ENCODE measurements at regions not wholly inside any gene's neighbourhood (a gene's known extent, or its start where the extent isn't known, plus 50 kb on each side); places are given as distances from the start of the nearest gene placed in this dataset.

- no peak for DNase-seq (ENCODE audit: extremely low read depth, low read depth)
These were observed 50.8 kb upstream of the ZNF366 start for GRCh38 chr5:72558046-72558336.

- DNase-seq (ENCODE audit: extremely low read depth, low read depth): no peak
These were observed 50.2 kb upstream of the ZNF366 start for GRCh38 chr5:72557167-72558045.
